ENCODE measurements at regions not wholly inside any gene's neighbourhood (a gene's known extent, or its start where the extent isn't known, plus 50 kb on each side); places are given as distances from the start of the nearest gene placed in this dataset.

DNA sequence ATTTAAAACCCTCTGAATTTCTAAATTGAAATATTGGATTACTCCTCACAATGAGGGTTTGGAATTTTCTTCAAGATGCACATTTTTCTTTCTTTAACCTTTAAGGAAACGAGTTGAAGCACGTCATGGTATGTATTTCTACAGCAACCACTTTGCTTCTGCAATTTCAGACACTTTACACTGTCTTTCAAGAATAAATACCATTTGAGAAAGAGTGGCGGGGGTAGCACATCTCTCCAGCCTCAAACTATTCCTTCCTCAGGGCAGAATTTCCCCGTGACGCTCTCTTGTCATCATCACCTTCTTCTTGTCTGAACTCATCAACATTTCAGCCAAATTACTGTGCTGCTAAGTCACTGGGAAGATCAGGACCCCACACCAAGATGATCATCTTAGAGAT lies 1073.4 kb downstream of the EFNB2 start:
- Mint-ChIP-seq H3K4me1 (no peaks in the 10 kb centered on the region), H3K36me3 (no peaks in the 10 kb centered on the region)

DNA sequence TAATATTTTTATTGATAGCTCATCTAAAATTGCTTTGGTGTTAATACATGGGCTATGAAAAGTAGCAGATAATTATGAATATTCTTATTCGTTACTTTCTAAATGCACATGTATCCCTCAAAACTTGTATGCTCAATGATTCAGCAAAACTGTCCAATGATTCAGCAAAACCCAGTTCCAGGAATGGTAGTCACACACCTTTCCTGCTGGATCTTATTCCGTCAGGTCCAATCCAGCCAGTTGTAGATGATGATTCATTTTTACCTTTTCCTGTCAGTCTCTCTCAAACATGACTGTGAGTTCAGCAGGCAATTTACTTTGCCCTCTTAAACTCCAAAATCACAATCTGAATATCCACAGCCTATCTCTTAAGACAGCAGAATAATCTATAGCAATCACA lies 1082.6 kb downstream of the EFNB2 start:
- Mint-ChIP-seq H3K36me3 (no peaks in the 10 kb centered on the region), H3K27ac (no peak overlapping the region), H3K9me3 (peaks cover 0 to 7% (median 3%) of the 10 kb centered on the region in 7 donors), H3K27me3 (no peaks in the 10 kb centered on the region), H3K4me1 (no peaks in the 10 kb centered on the region), H3K4me3 (no peak overlapping the region)
- ATAC-seq (ENCODE audit: low read depth in 2 of 2) (no peak), DNase-seq (no peak)

More for the DNA sequence above, 1073.4 kb downstream of the EFNB2 start:
- no peaks in the 10 kb centered on the region for H3K27me3 Mint-ChIP-seq
- DNase-seq (no peak), ATAC-seq (ENCODE audit: low read depth in 2 of 2) (no peak)
- peaks cover 0 to 2% (median 0%) of the 10 kb centered on the region in 7 donors for H3K9me3 Mint-ChIP-seq
- H3K4me3 Mint-ChIP-seq: no peak overlapping the region
- no peak overlapping the region for H3K27ac Mint-ChIP-seq

- no peaks in the 10 kb centered on the region for H3K27me3 Mint-ChIP-seq
- H3K4me1 Mint-ChIP-seq: no peaks in the 10 kb centered on the region
- DNase-seq: no peak
- H3K36me3 Mint-ChIP-seq: no peaks in the 10 kb centered on the region
- no peak for ATAC-seq (ENCODE audit: low read depth in 2 of 2)
- H3K4me3 Mint-ChIP-seq: no peak overlapping the region
- peaks cover 0 to 7% (median 3%) of the 10 kb centered on the region in 7 donors for H3K9me3 Mint-ChIP-seq
- no peak overlapping the region for H3K27ac Mint-ChIP-seq
Observed at GRCh38 chr13:105450784-105451183, 1084.7 kb downstream of the EFNB2 start.

GRCh38 chr13:105448811-105449210 lies 1086.7 kb downstream of the EFNB2 start:
- Mint-ChIP-seq H3K27ac (no peak overlapping the region), H3K9me3 (peaks cover 0 to 7% (median 3%) of the 10 kb centered on the region in 7 donors), H3K27me3 (no peaks in the 10 kb centered on the region), H3K36me3 (no peaks in the 10 kb centered on the region), H3K4me1 (no peaks in the 10 kb centered on the region), H3K4me3 (no peak overlapping the region)
- ATAC-seq (ENCODE audit: low read depth in 2 of 2) (no peak), DNase-seq (no peak)

DNA sequence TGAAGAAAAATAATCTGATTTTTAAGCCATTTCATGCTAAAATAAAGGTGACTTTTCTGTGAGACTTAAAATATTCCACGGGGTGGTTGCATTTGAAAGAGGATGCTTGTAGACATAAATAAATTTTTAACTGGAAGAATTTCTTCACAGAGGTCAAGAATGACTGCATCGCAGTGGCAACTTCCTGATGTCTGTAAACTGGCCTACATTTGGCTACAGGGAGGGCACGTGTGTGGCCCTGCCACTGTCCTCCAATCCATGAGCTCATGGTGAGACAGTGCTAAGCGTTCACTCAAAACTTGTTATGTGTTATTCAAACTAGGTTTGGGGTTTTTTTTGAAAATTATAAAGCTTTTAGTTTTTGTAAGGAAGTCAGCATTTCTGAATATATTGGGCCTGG lies 1089.3 kb downstream of the EFNB2 start:
- Mint-ChIP-seq H3K4me3 (no peak overlapping the region), H3K36me3 (no peaks in the 10 kb centered on the region), H3K27ac (no peak overlapping the region), H3K9me3 (peaks cover 0 to 5% (median 0%) of the 10 kb centered on the region in 7 donors), H3K4me1 (no peaks in the 10 kb centered on the region), H3K27me3 (no peaks in the 10 kb centered on the region)
- ATAC-seq (ENCODE audit: low read depth in 2 of 2) (no peak), DNase-seq (no peak)

- ATAC-seq (ENCODE audit: low read depth in 2 of 2): no peak
- H3K9me3 Mint-ChIP-seq: peaks cover 0 to 5% (median 0%) of the 10 kb centered on the region in 7 donors
- H3K4me1 Mint-ChIP-seq: no peaks in the 10 kb centered on the region
- H3K27me3 Mint-ChIP-seq: no peaks in the 10 kb centered on the region
- H3K27ac Mint-ChIP-seq: no peak overlapping the region
- no peak for DNase-seq
- H3K36me3 Mint-ChIP-seq: no peaks in the 10 kb centered on the region
- H3K4me3 Mint-ChIP-seq: no peak overlapping the region
Observed at GRCh38 chr13:105445796-105446195, 1089.7 kb downstream of the EFNB2 start.

DNA sequence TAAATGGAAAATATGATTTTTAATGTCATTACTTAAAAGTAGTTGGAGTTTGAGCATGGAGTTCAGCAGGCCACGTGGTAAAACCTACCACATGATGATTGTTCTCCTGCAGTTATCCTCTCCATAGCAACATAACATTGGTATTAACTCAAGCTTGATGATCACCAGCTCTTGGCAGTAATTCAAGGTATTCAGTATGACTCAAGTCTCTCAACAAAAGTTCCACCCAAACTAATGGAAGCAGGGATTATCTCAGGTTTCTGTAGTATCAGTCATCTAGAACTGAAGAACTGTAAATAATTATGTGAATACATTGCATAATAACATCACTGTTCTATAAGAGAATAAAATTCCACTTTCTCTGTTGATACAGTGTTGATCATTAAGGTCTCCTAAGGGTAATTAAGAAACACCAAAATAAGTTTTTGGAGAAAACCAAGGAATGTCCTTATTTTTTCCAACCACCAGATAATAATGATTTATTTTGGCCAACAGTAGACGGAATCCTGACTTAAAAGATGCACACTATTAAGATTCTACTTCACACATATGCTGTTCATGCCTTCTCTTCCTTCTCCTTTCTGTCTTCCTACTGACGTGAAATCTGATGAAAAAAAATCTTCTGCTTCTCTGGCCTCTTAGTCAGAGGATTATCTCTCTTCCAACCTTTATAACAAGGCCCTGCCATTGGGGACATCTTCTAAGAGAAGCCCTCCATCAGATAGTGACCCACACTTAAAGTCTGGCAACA lies 1092.3 kb downstream of the EFNB2 start:
- ATAC-seq (ENCODE audit: low read depth in 2 of 2): no peak
- Mint-ChIP-seq H3K36me3 (no peaks in the 10 kb centered on the region), H3K9me3 (peaks cover 0 to 5% (median 0%) of the 10 kb centered on the region in 7 donors), H3K4me1 (no peaks in the 10 kb centered on the region), H3K4me3 (no peak overlapping the region), H3K27me3 (no peaks in the 10 kb centered on the region), H3K27ac (no peak overlapping the region)
- no peak for DNase-seq

- no peaks in the 10 kb centered on the region for H3K27me3 Mint-ChIP-seq
- no peak for DNase-seq
- H3K4me1 Mint-ChIP-seq: no peaks in the 10 kb centered on the region
Observed at GRCh38 chr13:105442040-105442439, 1093.4 kb downstream of the EFNB2 start.

GRCh38 chr13:105441051-105441750 lies 1094.3 kb downstream of the EFNB2 start:
- H3K27ac Mint-ChIP-seq: no peak overlapping the region
- ATAC-seq (ENCODE audit: low read depth in 2 of 2) (no peak), DNase-seq (no peak)
- no peaks in the 10 kb centered on the region for H3K36me3 Mint-ChIP-seq
- peaks cover 0 to 5% (median 0%) of the 10 kb centered on the region in 7 donors for H3K9me3 Mint-ChIP-seq
- no peak overlapping the region for H3K4me3 Mint-ChIP-seq
- no peaks in the 10 kb centered on the region for H3K4me1 Mint-ChIP-seq
- no peaks in the 10 kb centered on the region for H3K27me3 Mint-ChIP-seq

More at GRCh38 chr13:105442040-105442439, 1093.4 kb downstream of the EFNB2 start:
- no peak for ATAC-seq (ENCODE audit: low read depth in 2 of 2)
- H3K36me3 Mint-ChIP-seq: no peaks in the 10 kb centered on the region
- no peak overlapping the region for H3K4me3 Mint-ChIP-seq
- H3K27ac Mint-ChIP-seq: no peak overlapping the region
- H3K9me3 Mint-ChIP-seq: peaks cover 0 to 5% (median 0%) of the 10 kb centered on the region in 7 donors

GRCh38 chr13:105436943-105437342 lies 1098.5 kb downstream of the EFNB2 start:
- Mint-ChIP-seq H3K36me3 (no peaks in the 10 kb centered on the region), H3K27me3 (no peaks in the 10 kb centered on the region), H3K4me3 (no peak overlapping the region)

DNA sequence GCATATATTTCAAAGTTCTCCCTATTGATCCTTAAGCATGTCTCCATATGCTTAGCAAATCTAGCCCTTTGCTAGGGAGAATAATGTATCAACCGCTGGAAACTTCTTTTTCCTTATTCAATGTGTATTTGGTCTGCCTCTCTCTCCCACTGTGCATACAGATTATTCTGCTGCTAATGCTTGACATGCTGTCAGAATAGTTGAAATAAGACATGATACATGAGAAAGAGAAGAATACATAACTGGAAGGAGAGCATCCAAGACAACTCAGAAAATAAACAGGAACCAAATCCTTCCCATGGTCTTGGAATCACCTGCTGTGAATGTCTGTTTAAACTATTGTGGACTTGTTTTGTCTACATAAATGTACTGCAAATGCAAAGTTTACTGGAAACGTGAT lies 1103.0 kb downstream of the EFNB2 start:
- H3K27me3 Mint-ChIP-seq: no peaks in the 10 kb centered on the region

More at GRCh38 chr13:105436943-105437342, 1098.5 kb downstream of the EFNB2 start:
- peaks cover 0 to 4% (median 0%) of the 10 kb centered on the region in 7 donors for H3K9me3 Mint-ChIP-seq
- DNase-seq (no peak), ATAC-seq (ENCODE audit: low read depth in 2 of 2) (no peak)
- H3K27ac Mint-ChIP-seq: no peak overlapping the region
- H3K4me1 Mint-ChIP-seq: no peaks in the 10 kb centered on the region

DNA sequence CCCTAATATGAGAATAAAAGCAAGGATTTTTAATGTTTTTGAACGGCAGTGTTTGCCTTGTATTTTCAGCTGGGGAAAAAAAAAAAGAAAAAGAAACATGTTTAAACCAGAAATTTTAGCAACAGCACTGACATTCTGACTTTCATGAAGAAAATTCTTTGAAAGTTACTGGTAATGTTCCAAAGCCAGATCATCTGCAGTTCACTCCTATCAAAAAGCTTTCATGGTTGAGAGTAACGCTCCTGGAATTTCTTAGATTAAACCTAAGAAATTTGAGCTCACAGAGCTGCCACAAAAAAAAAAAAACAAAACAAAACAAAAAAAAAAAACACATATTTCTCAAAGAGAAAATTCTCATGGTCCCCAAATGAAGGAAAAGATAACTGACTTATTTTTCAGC lies 1106.7 kb downstream of the EFNB2 start:
- H3K27ac Mint-ChIP-seq: no peak overlapping the region
- H3K9me3 Mint-ChIP-seq: peaks cover 0 to 5% (median 0%) of the 10 kb centered on the region in 7 donors
- DNase-seq (no peak), ATAC-seq (ENCODE audit: low read depth in 2 of 2) (no peak)
- H3K4me1 Mint-ChIP-seq: no peaks in the 10 kb centered on the region
- no peaks in the 10 kb centered on the region for H3K36me3 Mint-ChIP-seq
- H3K4me3 Mint-ChIP-seq: no peak overlapping the region
- H3K27me3 Mint-ChIP-seq: no peaks in the 10 kb centered on the region

More for the DNA sequence above, 1103.0 kb downstream of the EFNB2 start:
- no peak overlapping the region for H3K4me3 Mint-ChIP-seq
- H3K9me3 Mint-ChIP-seq: peaks cover 0 to 7% (median 0%) of the 10 kb centered on the region in 7 donors
- no peaks in the 10 kb centered on the region for H3K36me3 Mint-ChIP-seq
- no peaks in the 10 kb centered on the region for H3K4me1 Mint-ChIP-seq
- no peak overlapping the region for H3K27ac Mint-ChIP-seq
- DNase-seq: no peak
- ATAC-seq (ENCODE audit: low read depth in 2 of 2): no peak

DNA sequence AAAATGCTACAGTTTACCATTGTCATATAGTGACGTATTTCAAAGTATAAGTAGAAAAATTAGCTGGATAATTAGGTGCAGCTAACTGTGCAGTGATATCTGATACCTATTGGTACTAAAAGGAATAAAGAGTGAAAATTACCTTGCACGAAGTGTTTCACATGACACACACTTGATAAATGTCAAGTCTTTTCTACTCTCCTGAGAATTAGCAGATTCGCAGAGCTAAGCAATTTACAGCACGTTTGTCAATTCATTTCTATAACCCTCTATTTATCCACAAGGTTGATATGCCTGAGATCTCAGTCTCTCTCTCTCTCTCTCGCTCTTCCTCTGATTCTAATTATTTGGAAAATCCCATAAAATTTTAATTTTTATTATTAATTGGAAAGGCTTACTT lies 1109.0 kb downstream of the EFNB2 start:
- Mint-ChIP-seq H3K27ac (no peak overlapping the region), H3K27me3 (no peaks in the 10 kb centered on the region), H3K4me3 (no peak overlapping the region), H3K4me1 (no peaks in the 10 kb centered on the region), H3K9me3 (peaks cover 0 to 5% (median 0%) of the 10 kb centered on the region in 7 donors), H3K36me3 (no peaks in the 10 kb centered on the region)
- no peak for ATAC-seq (ENCODE audit: low read depth in 2 of 2)
- DNase-seq: no peak

DNA sequence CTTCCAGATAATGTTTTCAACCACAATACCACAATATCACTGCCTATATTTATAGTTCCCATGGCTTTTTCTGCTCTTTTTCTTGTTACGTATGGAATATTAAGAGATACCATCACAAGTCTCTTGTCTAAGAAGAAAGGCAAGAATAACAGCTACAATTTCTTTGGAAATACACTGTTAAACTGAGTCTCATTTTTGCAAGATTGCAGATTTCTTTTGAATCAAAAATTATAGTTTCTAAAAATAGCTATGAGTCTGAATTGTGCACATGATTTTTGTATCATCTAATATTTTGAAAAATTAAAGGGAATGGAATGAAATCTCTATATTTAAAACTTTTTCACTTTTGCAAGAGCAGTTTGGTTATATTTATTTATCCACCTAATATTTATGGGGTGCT lies 1120.8 kb downstream of the EFNB2 start:
- DNase-seq: no peak
- Mint-ChIP-seq H3K9me3 (peaks cover 0 to 12% (median 2%) of the 10 kb centered on the region in 7 donors), H3K4me3 (no peak overlapping the region)

More for the DNA sequence above, 1120.8 kb downstream of the EFNB2 start:
- no peak for ATAC-seq (ENCODE audit: low read depth in 2 of 2)
- no peaks in the 10 kb centered on the region for H3K4me1 Mint-ChIP-seq
- no peak overlapping the region for H3K27ac Mint-ChIP-seq
- H3K27me3 Mint-ChIP-seq: no peaks in the 10 kb centered on the region
- H3K36me3 Mint-ChIP-seq: no peaks in the 10 kb centered on the region

Measured in naive B cell (primary cell).